ENCODE measurements at regions not wholly inside any gene's neighbourhood (a gene's known extent, or its start where the extent isn't known, plus 50 kb on each side); places are given as distances from the start of the nearest gene placed in this dataset.
"Not testable (repeated sequence)": the region's sequence is repeated elsewhere in the genome, so short reads cannot be mapped to it uniquely, and the experiment has no call there.

DNA sequence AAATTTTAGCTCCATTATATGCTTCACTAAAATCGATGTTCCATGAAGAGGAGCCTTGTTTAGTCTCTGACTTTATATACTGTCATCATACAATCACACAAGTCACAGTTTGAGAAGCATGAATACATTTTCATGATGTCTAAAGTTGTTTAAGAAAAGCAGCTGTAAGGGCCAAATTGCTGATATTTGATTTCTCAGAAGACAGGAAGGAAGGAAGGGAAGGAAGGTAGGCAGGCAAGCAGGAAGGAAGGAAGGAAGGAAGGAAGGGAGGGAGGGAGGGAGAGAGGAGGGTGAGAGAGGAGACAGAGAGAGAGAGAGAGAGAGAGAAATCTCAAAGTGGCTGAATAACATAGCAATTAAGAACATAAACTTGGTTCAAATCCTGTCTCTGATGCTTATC lies 153.7 kb downstream of the RTL9 start:
- DNase-seq (ENCODE audit: low spot score), result no peak

DNA sequence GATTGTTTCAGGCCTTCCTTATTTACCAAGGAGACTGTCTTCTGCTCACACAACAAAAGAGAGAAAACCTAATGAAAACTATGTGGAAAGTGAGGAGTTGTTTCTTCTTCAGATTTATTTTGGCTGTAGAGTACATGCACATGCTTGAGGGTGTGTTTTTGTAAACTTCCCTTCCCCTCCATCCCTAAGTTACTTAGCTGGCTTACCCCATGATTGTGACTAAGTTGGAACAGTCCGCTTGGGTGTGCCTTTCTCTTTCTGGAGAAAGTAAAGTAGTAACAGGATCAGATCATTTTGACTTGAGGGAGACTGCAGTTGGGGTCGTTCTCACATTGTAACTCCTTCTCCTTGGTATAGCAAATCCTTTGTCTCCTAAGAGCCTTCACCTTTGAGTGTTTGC lies 155.9 kb downstream of the RTL9 start:
- DNase-seq (ENCODE audit: low spot score), result no peak

DNA sequence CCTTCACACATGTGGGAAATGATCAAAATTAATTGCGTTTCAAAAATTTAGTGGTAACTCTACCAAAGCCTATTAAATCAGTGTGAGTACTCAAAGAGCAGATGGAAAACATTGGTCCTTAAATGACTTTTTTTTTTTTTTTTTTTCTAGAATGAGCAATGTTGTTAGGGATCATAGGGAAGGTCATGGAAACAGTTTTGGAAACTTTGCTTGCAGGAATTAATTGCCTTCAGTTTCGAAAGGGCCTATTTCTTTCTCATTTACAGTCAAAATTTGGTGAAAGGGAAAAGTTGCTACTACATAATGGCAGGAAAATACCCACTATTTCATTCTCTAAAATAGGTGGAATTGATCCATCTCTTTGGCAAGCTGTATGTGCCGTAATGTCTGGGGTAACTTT lies 160.9 kb downstream of the RTL9 start:
- no peak for DNase-seq (ENCODE audit: low spot score)

DNA sequence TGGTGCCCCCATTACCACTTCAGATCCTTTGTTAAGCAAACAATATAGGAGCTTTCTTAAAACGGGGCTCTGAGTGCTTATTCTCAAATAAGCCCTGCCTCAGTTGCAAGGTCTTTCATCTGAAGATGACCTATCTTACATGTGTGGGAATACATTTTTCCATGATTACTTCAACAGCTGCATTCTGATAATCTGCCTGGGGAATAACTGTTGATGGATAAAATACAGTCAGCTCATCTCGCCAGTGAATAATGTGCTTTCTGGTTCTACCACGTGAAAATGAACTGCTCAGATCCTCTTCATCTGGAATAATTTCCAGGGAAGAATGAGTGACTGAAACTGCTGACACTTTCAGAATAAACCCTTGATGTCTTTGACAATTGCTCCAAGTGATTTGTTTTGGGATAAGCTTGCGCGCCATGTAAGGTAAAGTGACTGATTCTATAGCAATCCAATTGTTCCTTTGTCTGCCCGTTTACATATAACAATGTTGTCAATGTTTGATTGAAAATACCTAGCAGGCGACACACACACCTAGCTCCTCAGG lies 161.3 kb downstream of the RTL9 start:
- DNase-seq (ENCODE audit: low spot score), result no peak

DNA sequence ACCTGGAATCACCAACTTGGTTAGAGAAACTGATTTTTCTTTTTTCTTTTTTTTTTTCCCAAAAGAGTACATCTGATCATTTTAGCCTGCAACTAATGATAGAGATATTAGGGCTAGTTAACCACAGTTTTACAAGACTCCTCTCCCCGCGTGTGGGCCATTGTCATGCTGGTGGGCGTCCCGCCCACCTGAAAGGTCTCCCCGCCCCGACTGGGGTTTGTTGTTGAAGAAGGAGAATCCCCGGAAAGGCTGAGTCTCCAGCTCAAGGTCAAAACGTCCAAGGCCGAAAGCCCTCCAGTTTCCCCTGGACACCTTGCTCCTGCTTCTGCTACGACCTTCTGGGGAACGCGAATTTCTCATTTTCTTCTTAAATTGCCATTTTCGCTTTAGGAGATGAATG lies 162.0 kb downstream of the RTL9 start:
- not testable (repeated sequence) for DNase-seq (ENCODE audit: low spot score)

DNA sequence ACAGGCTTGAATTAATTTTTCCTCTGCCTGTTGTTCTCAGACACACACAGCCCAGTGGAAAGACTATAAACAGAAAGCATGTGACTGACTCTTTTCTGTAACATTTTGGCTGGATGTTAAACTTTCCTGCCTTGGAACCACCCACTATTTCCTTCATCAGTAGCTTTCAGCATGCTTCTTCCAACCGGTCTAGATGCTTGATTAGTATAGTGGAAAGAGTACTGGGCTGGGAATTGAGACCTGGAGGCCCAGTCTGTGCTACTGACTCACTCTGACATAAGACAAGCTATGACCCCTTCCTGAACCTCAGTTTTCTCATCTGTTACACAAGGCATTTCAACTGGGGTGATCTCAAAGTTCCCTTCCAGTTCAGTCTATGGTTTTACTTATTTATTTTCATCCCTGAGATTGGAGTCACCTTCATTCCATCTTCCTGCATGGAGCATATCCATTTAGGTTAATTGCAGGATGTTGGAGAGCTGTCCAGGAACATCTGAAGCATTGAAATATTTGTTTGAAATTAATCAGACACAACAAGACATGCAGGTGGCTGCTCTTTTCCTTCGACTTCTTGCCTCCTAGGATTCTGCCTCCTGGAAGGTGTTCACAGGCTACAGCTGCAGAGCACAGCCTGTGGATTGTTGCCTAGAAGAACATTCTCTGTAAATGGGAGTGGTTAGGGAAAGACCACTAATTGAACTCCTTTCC lies 173.4 kb downstream of the RTL9 start:
- no peak for DNase-seq (ENCODE audit: low spot score)

DNA sequence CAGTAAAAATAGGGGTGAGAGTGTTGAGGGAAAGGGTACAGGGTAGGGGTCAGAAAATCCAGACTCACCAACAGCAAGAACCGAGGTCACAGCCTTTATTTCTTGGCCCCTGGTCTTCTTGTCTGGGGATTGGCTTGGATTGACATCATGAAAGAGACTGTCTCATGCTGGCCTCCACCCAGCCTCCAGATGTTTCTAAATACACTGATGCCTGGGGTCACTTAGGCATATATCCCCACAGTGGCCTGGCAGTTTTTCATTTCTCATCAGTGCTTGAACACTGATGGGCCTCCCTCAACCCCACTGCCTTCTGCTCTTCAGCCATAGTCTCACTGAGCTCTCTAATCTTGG lies 173.9 kb downstream of the RTL9 start:
- DNase-seq (ENCODE audit: low spot score), result no peak

DNA sequence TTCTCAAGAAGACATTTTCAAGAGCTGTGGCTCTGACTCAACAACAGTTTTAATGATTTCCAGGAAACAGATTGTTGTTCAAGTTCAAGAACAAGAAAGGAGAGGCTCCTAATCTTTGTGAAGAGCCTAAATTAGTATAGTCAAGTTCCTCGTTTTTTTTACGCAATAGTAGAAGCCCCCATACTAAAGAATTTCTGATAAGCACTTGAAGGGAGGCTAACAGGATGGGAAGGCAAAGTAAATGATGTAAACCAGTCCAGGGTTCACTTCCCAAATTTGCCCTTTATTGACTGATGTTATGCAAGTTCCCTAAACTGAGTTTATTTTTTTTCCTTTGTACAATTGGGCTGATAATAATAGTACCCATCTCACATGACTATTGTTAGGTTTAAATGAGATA lies 178.2 kb downstream of the RTL9 start:
- no peak for DNase-seq (ENCODE audit: low spot score)

DNA sequence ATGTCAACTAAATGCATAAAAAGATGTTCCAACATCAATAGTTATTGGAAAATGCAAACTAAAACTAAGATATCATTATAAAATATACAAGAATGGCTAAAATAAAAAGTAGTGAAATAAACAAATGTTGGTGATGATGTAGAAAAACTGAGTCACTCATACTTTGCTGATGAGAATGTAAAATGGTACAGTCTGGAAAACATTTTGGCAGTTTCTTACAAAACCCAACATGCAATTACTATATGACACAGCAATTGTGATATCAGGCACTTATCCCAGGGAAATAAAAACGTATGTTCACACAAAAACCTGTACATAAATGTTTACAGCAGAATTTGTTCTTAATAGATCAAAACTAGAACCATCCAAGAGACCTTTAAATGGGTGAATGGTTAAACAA lies 182.6 kb downstream of the RTL9 start:
- no peak for DNase-seq (ENCODE audit: low spot score)

DNA sequence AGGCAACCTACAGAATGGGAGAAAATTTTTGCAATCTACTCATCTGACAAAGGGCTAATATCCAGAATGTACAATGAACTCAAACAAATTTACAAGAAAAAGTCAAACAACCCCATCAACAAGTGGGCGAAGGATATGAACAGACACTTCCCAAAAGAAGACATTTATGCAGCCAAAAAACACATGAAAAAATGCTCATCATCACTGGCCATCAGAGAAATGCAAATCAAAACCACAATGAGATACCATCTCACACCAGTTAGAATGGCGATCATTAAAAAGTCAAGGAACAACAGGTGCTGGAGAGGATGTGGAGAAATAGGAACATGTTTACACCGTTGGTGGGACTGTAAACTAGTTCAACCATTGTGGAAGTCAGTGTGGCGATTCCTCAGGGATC lies 192.2 kb downstream of the RTL9 start:
- DNase-seq (ENCODE audit: low spot score), result not testable (repeated sequence)

DNA sequence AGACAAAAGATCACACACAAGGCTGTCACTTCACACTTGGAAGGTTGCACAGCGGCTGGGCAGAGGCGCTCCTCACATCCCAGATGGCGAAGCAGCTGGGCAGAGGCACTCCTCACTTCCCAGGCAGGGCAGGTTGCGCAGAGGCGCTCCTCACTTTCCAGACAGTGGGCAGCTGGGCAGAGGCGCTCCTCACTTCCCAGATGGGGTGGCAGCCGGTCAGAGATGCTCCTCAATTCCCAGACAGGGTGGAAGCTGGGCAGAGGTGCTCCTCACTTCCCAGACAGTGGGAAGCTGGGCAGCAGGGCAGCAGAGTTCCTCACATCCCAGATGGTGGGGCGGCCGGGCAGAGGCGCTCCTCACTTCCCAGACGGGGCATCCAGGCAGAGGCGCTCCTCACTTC lies 199.2 kb downstream of the RTL9 start:
- no peak for DNase-seq (ENCODE audit: low spot score)

DNA sequence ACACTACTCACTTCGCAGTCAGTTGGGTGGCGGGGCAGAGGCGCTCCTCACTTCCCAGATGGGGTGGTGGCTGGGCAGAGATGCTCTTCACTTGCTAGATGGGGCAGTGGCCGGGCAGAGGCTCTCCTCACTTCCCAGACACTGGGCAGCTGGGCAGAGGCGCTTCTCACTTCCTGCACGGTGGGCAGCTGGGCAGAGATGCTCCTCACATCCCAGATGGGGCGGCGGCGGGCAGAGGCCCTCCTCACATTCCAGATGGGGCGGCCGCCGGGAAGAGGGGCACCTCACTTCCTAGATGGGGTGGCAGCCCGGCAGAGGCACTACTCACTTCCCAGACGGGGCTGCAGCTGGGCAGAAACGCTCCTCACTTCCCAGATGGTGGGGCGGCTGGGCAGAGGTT lies 199.8 kb downstream of the RTL9 start:
- no peak for DNase-seq (ENCODE audit: low spot score)

DNA sequence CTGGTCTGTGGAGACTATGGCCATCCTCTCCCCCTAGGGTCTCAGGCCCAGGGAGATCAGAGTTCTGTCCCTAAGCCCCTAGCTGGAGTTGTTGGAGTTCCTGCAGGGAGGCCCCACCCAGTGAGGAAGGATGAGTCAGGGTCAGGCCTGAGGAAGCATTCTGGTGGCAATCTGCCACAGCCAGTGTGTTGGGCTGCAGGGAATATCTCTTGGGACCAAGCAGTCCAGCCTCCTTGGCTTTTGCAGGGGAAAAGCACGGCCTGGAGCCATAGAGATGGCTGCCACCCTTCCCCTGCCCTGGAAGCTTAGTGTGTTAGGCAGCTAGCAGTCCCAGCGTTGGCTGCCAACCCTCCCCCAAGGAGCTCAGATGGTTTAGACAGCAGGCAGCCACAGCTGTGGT lies 202.4 kb downstream of the RTL9 start:
- peak; percentile 29 for DNase-seq (ENCODE audit: low spot score)

DNA sequence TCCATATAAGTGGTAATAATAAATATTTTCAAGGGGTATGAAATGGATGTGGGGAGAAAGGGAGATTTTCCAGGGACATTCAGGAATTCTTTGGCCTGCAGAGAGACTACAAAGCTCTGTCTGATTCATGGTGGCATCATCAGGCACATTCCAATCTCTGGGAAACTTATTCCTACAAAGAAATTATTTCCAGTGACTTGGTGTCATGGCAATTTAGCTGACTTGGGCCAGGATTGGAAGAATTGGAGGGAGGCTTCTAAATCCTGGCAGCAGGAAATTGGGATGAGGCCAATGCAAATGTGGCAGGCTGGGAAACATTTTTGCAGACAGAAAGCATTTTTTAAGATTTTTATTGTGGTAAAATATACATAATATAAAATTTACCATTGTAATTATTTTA lies 204.6 kb downstream of the RTL9 start:
- peak; percentile 73 for DNase-seq (ENCODE audit: low spot score)

DNA sequence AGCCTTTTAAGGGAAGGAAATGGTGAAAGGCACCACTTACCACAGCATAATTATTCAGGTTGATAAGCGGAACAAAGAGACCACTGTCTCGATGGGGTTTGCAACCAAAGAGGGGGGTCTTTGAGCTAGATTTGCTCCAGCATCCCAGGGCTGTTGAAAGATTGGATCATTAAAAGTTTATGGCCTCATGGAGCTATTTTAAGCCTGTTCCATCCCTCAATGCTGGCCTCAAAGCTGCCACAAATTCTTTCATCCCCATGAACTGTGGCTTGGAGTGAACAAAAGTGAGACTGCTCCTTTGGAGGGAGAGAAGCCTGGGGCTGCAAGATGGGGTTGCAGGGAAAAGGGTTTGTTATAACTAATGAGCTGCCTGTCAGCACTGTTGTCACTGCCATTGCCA lies 209.8 kb downstream of the RTL9 start:
- no peak for DNase-seq (ENCODE audit: low spot score)

DNA sequence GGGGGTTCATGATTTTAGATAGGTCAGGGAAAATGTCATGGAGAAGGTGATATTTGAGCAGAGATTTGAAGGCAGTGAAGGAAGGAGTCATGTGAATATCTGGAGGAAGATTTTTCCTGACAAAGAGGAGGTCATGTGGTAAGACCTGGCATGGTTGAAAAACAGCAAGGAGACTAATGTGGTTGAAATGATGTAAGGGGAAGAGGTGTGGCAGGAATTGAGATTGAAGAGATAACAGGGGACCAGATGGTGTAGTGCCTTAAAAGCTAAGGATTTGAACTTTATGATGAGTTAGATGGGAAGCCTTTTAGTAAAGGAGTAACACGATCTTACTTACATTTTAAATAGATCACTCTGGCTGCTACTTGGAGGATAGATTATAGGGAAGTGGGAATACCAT lies 210.9 kb downstream of the RTL9 start:
- no peak for DNase-seq (ENCODE audit: low spot score)

DNA sequence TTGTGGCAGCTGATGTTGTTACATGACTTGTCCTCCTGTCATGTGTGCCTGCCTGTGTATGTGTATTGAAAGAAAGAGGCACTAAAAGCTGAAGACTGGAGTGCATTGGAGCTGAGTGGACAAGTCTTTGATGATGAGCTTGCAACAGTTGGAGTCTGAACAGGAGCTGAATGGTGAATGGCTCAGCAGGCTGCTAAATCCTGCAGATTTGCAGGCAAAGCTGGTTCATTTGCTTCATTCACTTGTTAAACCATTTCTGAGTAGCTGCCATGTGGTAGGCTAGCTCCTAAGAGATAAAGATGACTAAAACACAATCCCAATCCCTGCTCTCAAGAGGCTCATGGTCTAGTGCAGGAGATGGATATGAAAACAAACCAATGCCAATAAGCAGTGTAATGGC lies 217.3 kb downstream of the CHRDL1 start:
- DNase-seq (ENCODE audit: low spot score), result no peak

DNA sequence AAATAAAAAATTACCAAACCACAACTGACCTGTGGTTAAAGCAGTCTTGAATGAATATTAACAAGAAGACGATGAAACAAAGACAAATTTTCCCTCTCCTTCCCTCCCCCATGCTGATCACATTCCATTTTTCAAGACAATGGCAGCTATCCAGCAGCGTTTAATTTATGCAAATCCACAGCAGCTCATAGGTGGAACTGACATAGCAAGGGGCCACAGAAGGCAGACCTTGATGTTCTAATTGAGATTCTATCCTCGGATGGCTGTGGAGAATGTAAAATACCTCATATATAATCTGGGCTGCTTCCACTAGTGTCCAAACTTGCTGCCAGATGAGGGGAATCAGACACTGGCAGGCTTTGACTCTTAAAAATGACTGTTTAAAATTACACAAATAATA lies 211.5 kb downstream of the CHRDL1 start:
- no peak for DNase-seq (ENCODE audit: low spot score)

DNA sequence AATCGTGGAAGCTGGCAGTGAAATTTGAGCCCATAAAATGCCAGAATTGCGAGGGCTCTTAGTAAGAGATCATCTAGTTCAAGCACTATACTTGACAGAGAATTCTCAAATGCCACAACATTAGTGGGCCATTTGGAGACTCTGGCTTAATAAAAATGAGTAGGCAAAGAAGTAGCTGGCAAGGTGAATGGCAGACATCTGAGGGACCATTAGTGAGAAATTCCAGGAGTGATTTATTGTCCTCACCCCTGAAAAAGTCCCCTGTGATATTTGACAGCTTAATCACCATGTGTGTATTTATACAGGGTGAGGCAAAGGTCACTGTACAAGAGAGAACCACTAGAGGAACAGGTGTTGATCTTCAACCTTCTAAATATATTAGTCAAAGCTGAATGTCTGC lies 207.5 kb downstream of the CHRDL1 start:
- peak; percentile 30 for DNase-seq (ENCODE audit: low spot score)

DNA sequence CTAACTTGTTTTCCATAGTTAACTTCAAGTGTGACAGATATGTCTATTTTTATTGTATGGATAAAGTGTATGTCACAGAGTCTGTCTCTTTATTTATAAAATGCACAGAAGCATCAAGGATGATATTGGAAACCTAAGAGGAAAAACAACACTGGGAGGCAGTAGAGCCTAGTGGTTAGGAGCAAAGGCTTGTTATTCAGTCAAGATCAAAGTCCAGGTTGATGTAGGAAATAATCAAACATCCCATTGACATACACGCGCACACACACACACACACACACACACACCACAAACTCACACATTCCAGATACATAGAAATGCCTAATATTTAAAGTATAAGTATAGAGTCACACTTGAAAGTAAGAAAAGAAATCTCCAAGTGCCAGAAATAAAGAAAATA lies 206.8 kb downstream of the CHRDL1 start:
- DNase-seq (ENCODE audit: low spot score), result peak; percentile 3

DNA sequence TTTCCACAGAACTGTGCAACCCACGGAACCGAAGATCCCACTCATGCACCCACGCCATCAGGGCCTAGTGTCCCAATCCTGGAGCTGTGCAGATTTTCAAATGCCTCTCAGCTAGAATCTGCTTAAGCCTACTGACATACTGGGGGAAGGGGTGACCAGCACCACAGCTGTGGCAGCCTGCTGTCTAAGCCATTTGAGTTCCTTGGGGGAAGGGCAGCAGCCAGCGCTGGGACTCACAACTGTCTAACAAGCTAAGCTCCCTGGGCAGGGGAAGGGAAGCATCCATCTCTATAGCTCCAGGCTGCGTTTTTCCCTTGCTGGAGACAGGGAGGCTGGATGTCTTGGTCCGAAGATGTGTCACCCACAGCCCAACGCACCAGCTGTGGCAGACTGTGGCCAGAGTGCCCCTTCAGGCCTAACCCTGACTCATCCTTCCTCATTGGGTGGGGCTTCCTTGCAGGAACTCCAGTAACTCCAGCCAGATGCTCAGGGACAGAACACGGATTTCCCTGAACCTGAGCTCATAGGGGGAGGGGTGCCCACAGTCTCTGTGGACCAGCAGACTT lies 194.8 kb downstream of the CHRDL1 start:
- DNase-seq (ENCODE audit: low spot score), result peak; percentile 34

DNA sequence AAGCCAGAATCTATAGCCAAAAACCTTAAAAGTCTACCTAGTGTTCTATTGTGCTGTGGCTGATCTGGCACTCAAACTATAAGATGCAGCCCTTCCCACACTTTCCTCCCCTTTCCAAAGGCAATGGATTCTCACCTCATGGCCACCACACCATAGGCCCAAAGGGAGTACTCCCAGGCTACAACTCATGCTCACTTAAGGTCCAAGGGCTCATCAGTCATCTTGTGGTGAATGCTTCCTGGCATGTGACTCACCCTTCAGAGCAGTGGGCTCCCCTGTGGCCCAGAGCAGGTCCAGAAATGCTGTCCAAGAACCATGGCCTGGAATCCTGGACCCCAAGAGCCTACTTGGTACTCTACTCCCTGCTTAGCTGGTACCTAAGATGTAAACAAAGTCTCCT lies 181.0 kb downstream of the CHRDL1 start:
- DNase-seq (ENCODE audit: low spot score), result no peak

Data from kidney tubule cell (primary cell).